ENCODE measurements at regions not wholly inside any gene's neighbourhood (a gene's known extent, or its start where the extent isn't known, plus 50 kb on each side); places are given as distances from the start of the nearest gene placed in this dataset.

DNA sequence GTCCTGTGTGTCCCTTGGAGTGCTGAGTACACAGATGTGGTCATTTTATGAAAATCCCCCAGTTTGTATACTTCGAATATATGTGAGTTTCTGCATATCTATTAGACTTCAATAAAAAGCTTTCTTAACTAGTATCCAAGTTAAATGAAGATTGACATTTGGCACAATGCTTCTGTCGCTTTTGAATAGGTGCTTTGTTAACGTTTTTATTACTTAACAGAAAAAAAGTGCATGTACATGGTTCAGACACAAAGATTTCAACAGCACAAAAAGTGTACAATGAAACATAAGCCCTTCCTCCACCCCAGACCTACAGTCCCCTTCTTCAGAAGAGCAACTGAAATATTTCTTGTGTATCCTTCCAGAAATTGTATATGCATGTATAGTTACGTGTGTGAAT is 427.4 kb upstream of the PROK2 start:
- no peak overlapping the region for H3K27ac ChIP-seq (ENCODE audit: low read depth in 2 of 2, low read length in 1 of 2)

More for the DNA sequence above, 427.4 kb upstream of the PROK2 start:
- H3K79me2 ChIP-seq (ENCODE audit: insufficient read depth) = no peaks in the 10 kb centered on the region
- H3K9me2 ChIP-seq = no peaks in the 10 kb centered on the region
- TF ChIP-seq ELF1 (IDR thresholded peaks at IDR 0.05) (no peak), TCF12 (IDR thresholded peaks at IDR 0.05) (no peak), USF1 (IDR thresholded peaks at IDR 0.05; ENCODE audit: borderline replicate concordance, low read depth) (no peak), NFIC (IDR thresholded peaks at IDR 0.05; ENCODE audit: borderline replicate concordance) (no peak), EP300 (IDR thresholded peaks at IDR 0.05; ENCODE audit: borderline replicate concordance in 1 of 2, low read depth in 1 of 2, low read length in 1 of 2) (no peak), MEF2A (IDR thresholded peaks at IDR 0.05; ENCODE audit: borderline replicate concordance, low read depth) (no peak), REST (IDR thresholded peaks at IDR 0.05; ENCODE audit: low read depth, low read length) (no peak), GABPA (IDR thresholded peaks at IDR 0.05; ENCODE audit: low read depth) (no peak), CHD2 (IDR thresholded peaks at IDR 0.05; ENCODE audit: low read length, partially characterized antibody) (no peak), FOXJ3 (CRISPR knock-in tag; IDR thresholded peaks at IDR 0.05) (no peak), TEAD4 (IDR thresholded peaks at IDR 0.05; ENCODE audit: borderline replicate concordance, insufficient read depth) (no peak), MAX (IDR thresholded peaks at IDR 0.05; ENCODE audit: low read depth) (no peak), RCOR1 (IDR thresholded peaks at IDR 0.05; ENCODE audit: low read length) (no peak)
- TF ChIP-seq, protein P1, sequence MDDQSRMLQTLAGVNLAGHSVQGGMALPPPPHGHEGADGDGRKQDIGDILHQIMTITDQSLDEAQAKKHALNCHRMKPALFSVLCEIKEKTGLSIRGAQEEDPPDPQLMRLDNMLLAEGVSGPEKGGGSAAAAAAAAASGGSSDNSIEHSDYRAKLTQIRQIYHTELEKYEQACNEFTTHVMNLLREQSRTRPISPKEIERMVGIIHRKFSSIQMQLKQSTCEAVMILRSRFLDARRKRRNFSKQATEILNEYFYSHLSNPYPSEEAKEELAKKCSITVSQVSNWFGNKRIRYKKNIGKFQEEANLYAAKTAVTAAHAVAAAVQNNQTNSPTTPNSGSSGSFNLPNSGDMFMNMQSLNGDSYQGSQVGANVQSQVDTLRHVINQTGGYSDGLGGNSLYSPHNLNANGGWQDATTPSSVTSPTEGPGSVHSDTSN (IDR thresholded peaks at IDR 0.05) = no peak
- H3F3A ChIP-seq (replicated peaks; ENCODE audit: insufficient read depth) = no peaks in the 10 kb centered on the region
- no peak overlapping the region for H3K4me2 ChIP-seq
- DNase-seq = no peak
- H3K9me3 ChIP-seq = no peaks in the 10 kb centered on the region
- no peaks in the 10 kb centered on the region for H3K4me1 ChIP-seq (ENCODE audit: control insufficient read depth in 1 of 2, insufficient read depth in 2 of 2, low read depth in 1 of 2, low read length in 1 of 2)
- ChIA-PET CTCF (no interaction called here), POLR2A (no interaction called here)
- no peak overlapping the region for H2AFZ ChIP-seq (ENCODE audit: low read depth)
- H4K20me1 ChIP-seq (ENCODE audit: insufficient read depth) = no peaks in the 10 kb centered on the region
- H3K27me3 ChIP-seq (ENCODE audit: insufficient read depth) = no peaks in the 10 kb centered on the region; the same call in 1 of the 2 replicates
- H3K36me3 ChIP-seq (replicated peaks in 1 of 2; ENCODE audit: control insufficient read depth in 1 of 2, insufficient read depth in 2 of 2, low read length in 1 of 2) = no peaks in the 10 kb centered on the region
- no peak overlapping the region for H3K4me3 ChIP-seq (ENCODE audit: low read depth in 2 of 2, low read length in 1 of 2)
- WGBS (ENCODE audit: low lambda C conversion rate) = 52% methylated on average over 4 of the region's 4 CpGs
- no peak overlapping the region for H3K9ac ChIP-seq
